Stimulated activated naive CD4-positive, alpha-beta T cell treated with Interleukin-2 at 50 U/mL for 16 hours (primary cell): ENCODE measurements at regions not wholly inside any gene's neighbourhood (a gene's known extent, or its start where the extent isn't known, plus 50 kb on each side); places are given as distances from the start of the nearest gene placed in this dataset.
"Not testable (repeated sequence)": the region's sequence is repeated elsewhere in the genome, so short reads cannot be mapped to it uniquely, and the experiment has no call there.

Experiments used
- DNase-seq: peaks from one replicate; lab custom pipeline; 2025; lab: John Stamatoyannopoulos, UW

- DNase-seq, result no peak
These were observed 939.4 kb downstream of the BRINP3 start for GRCh38 chr1:189538271-189538670.

GRCh38 chr1:189550498-189550897, 927.2 kb downstream of the BRINP3 start:
- no peak for DNase-seq

GRCh38 chr1:189563784-189564183, 913.9 kb downstream of the BRINP3 start:
- no peak for DNase-seq

GRCh38 chr1:189567890-189568289, 909.8 kb downstream of the BRINP3 start:
- DNase-seq, result no peak

GRCh38 chr1:189596197-189596596, 881.5 kb downstream of the BRINP3 start:
- DNase-seq, result no peak

- no peak for DNase-seq
These were observed 880.6 kb downstream of the BRINP3 start for GRCh38 chr1:189597083-189597482.

GRCh38 chr1:189605226-189605625, 872.4 kb downstream of the BRINP3 start:
- no peak for DNase-seq

GRCh38 chr1:189606047-189606446, 871.6 kb downstream of the BRINP3 start:
- DNase-seq, result no peak

- DNase-seq, result no peak
These were observed 870.7 kb downstream of the BRINP3 start for GRCh38 chr1:189606795-189607476.

GRCh38 chr1:189607477-189608096, 870.1 kb downstream of the BRINP3 start:
- DNase-seq, result no peak

- DNase-seq, result no peak
These were observed 868.5 kb downstream of the BRINP3 start for GRCh38 chr1:189609167-189609566.

GRCh38 chr1:189616893-189617292, 860.8 kb downstream of the BRINP3 start:
- DNase-seq, result no peak

- DNase-seq, result no peak
These were observed 857.9 kb downstream of the BRINP3 start for GRCh38 chr1:189619682-189620332.

- DNase-seq, result no peak
These were observed 857.2 kb downstream of the BRINP3 start for GRCh38 chr1:189620471-189620870.

GRCh38 chr1:189623336-189623735, 854.3 kb downstream of the BRINP3 start:
- no peak for DNase-seq

GRCh38 chr1:189627427-189627826, 850.2 kb downstream of the BRINP3 start:
- no peak for DNase-seq

GRCh38 chr1:189628857-189629256, 848.8 kb downstream of the BRINP3 start:
- no peak for DNase-seq

GRCh38 chr1:189633658-189634057, 844.0 kb downstream of the BRINP3 start:
- no peak for DNase-seq

GRCh38 chr1:189637041-189637440, 840.6 kb downstream of the BRINP3 start:
- DNase-seq, result no peak

GRCh38 chr1:189644156-189644555, 833.5 kb downstream of the BRINP3 start:
- not testable (repeated sequence) for DNase-seq

GRCh38 chr1:189644970-189645369, 832.7 kb downstream of the BRINP3 start:
- no peak for DNase-seq

GRCh38 chr1:189646066-189646465, 831.6 kb downstream of the BRINP3 start:
- DNase-seq, result no peak

- no peak for DNase-seq
These were observed 822.8 kb downstream of the BRINP3 start for GRCh38 chr1:189654906-189655305.
